ENCODE measurements at regions not wholly inside any gene's neighbourhood (a gene's known extent, or its start where the extent isn't known, plus 50 kb on each side); places are given as distances from the start of the nearest gene placed in this dataset.

GRCh38 chr7:156147104-156147503 lies 334.8 kb upstream of the SHH start:
- H3K9me3 ChIP-seq (ENCODE audit: low read depth, low read length) = no peaks in the 10 kb centered on the region
- H3K4me3 ChIP-seq (ENCODE audit: insufficient read depth, low read length) = no peak overlapping the region
- no peaks in the 10 kb centered on the region for H3K79me2 ChIP-seq (ENCODE audit: insufficient read depth, low read length)

DNA sequence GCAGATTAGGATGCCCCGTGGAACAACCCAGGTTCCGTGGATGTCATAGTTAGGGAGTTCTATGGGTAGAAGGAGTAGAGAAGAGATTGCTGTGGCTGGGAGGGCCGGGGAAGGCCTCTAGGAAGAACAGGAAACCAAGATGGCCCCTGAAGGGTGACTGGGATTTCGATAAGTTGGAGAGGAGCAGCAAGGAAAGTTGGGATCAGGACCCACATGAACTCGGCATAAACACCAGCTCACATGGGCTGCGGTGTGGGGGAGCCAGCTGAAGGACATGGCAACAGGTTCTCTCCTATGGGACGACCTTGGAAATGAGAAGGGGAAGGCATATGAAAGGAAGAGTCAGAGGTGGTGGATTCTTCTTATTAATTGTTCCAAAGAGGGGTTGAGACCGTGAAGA lies 333.7 kb upstream of the SHH start:
- no peaks in the 10 kb centered on the region for H4K20me1 ChIP-seq (ENCODE audit: insufficient read depth, low read length)
- TF ChIP-seq, protein P1, sequence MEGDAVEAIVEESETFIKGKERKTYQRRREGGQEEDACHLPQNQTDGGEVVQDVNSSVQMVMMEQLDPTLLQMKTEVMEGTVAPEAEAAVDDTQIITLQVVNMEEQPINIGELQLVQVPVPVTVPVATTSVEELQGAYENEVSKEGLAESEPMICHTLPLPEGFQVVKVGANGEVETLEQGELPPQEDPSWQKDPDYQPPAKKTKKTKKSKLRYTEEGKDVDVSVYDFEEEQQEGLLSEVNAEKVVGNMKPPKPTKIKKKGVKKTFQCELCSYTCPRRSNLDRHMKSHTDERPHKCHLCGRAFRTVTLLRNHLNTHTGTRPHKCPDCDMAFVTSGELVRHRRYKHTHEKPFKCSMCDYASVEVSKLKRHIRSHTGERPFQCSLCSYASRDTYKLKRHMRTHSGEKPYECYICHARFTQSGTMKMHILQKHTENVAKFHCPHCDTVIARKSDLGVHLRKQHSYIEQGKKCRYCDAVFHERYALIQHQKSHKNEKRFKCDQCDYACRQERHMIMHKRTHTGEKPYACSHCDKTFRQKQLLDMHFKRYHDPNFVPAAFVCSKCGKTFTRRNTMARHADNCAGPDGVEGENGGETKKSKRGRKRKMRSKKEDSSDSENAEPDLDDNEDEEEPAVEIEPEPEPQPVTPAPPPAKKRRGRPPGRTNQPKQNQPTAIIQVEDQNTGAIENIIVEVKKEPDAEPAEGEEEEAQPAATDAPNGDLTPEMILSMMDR (IDR thresholded peaks at IDR 0.05; ENCODE audit: extremely low read depth, low read depth, low read length) = no peak
- no peaks in the 10 kb centered on the region for H3K27me3 ChIP-seq (ENCODE audit: insufficient read depth, low read length)
- H3K27ac ChIP-seq (ENCODE audit: low read depth, low read length) = no peak overlapping the region
- no peak for DNase-seq (ENCODE audit: insufficient read length, low spot score, missing footprints)
- H3K9me3 ChIP-seq (ENCODE audit: low read depth, low read length) = no peaks in the 10 kb centered on the region
- H3K4me2 ChIP-seq (ENCODE audit: insufficient read depth, low read length) = no peak overlapping the region
- H3K4me1 ChIP-seq (ENCODE audit: insufficient read depth, low read length) = no peaks in the 10 kb centered on the region
- H3K79me2 ChIP-seq (ENCODE audit: insufficient read depth, low read length) = no peaks in the 10 kb centered on the region
- H2AFZ ChIP-seq (ENCODE audit: low read length) = no peak overlapping the region
- H3K4me3 ChIP-seq (ENCODE audit: insufficient read depth, low read length) = no peak overlapping the region
- no peaks in the 10 kb centered on the region for H3K36me3 ChIP-seq (ENCODE audit: insufficient read depth, low read length)

More at GRCh38 chr7:156147104-156147503, 334.8 kb upstream of the SHH start:
- H3K4me2 ChIP-seq (ENCODE audit: insufficient read depth, low read length) = no peak overlapping the region
- TF ChIP-seq, protein P1 (IDR thresholded peaks at IDR 0.05; ENCODE audit: extremely low read depth, low read depth, low read length) = no peak
- no peaks in the 10 kb centered on the region for H4K20me1 ChIP-seq (ENCODE audit: insufficient read depth, low read length)
- no peak overlapping the region for H3K27ac ChIP-seq (ENCODE audit: low read depth, low read length)
- H3K27me3 ChIP-seq (ENCODE audit: insufficient read depth, low read length) = no peaks in the 10 kb centered on the region
- H2AFZ ChIP-seq (ENCODE audit: low read length) = no peak overlapping the region
- no peak for DNase-seq (ENCODE audit: insufficient read length, low spot score, missing footprints)
- H3K36me3 ChIP-seq (ENCODE audit: insufficient read depth, low read length) = no peaks in the 10 kb centered on the region
- H3K4me1 ChIP-seq (ENCODE audit: insufficient read depth, low read length) = no peaks in the 10 kb centered on the region

GRCh38 chr7:156145184-156145583 lies 332.9 kb upstream of the SHH start:
- H3K27me3 ChIP-seq (ENCODE audit: insufficient read depth, low read length) = no peaks in the 10 kb centered on the region
- H2AFZ ChIP-seq (ENCODE audit: low read length) = no peak overlapping the region
- no peaks in the 10 kb centered on the region for H4K20me1 ChIP-seq (ENCODE audit: insufficient read depth, low read length)
- H3K4me3 ChIP-seq (ENCODE audit: insufficient read depth, low read length) = no peak overlapping the region
- no peak overlapping the region for H3K27ac ChIP-seq (ENCODE audit: low read depth, low read length)
- DNase-seq (ENCODE audit: insufficient read length, low spot score, missing footprints) = no peak
- H3K36me3 ChIP-seq (ENCODE audit: insufficient read depth, low read length) = no peaks in the 10 kb centered on the region
- H3K4me1 ChIP-seq (ENCODE audit: insufficient read depth, low read length) = no peaks in the 10 kb centered on the region
- no peak overlapping the region for H3K4me2 ChIP-seq (ENCODE audit: insufficient read depth, low read length)
- TF ChIP-seq, protein P1 (IDR thresholded peaks at IDR 0.05; ENCODE audit: extremely low read depth, low read depth, low read length) = no peak
- H3K9me3 ChIP-seq (ENCODE audit: low read depth, low read length) = no peaks in the 10 kb centered on the region
- H3K79me2 ChIP-seq (ENCODE audit: insufficient read depth, low read length) = no peaks in the 10 kb centered on the region

DNA sequence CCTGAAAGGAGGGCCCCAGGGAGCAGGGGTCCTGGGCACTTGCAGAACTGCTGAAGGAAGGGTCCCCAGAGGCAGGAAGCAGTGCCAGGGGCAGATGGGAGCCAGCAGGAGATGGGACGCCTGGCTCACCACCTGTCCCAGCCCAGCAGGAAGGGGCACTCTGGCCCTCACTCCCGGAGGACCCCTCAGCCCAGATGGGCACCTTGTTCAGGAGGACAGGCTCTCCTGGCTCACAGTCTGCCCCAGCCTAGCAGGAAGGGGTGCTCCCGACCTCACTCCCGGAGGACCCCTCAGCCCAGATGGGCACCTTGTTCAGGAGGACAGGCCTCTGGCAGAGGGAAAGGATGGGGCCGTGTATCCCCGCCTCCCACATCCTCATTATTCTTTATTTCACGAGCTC lies 331.4 kb upstream of the SHH start:
- Histone ChIP-seq H2AFZ (ENCODE audit: low read length) (no peak overlapping the region), H3K4me3 (ENCODE audit: insufficient read depth, low read length) (no peak overlapping the region), H3K4me2 (ENCODE audit: insufficient read depth, low read length) (no peak overlapping the region), H3K36me3 (ENCODE audit: insufficient read depth, low read length) (no peaks in the 10 kb centered on the region), H3K4me1 (ENCODE audit: insufficient read depth, low read length) (no peaks in the 10 kb centered on the region), H3K9me3 (ENCODE audit: low read depth, low read length) (no peaks in the 10 kb centered on the region), H3K79me2 (ENCODE audit: insufficient read depth, low read length) (no peaks in the 10 kb centered on the region), H3K27me3 (ENCODE audit: insufficient read depth, low read length) (no peaks in the 10 kb centered on the region), H4K20me1 (ENCODE audit: insufficient read depth, low read length) (no peaks in the 10 kb centered on the region), H3K27ac (ENCODE audit: low read depth, low read length) (no peak overlapping the region)
- TF ChIP-seq, protein P1 (IDR thresholded peaks at IDR 0.05; ENCODE audit: extremely low read depth, low read depth, low read length) = no peak
- no peak for DNase-seq (ENCODE audit: insufficient read length, low spot score, missing footprints)

Data from osteoblast (primary cell).